ENCODE measurements at regions not wholly inside any gene's neighbourhood (a gene's known extent, or its start where the extent isn't known, plus 50 kb on each side); places are given as distances from the start of the nearest gene placed in this dataset.

DNA sequence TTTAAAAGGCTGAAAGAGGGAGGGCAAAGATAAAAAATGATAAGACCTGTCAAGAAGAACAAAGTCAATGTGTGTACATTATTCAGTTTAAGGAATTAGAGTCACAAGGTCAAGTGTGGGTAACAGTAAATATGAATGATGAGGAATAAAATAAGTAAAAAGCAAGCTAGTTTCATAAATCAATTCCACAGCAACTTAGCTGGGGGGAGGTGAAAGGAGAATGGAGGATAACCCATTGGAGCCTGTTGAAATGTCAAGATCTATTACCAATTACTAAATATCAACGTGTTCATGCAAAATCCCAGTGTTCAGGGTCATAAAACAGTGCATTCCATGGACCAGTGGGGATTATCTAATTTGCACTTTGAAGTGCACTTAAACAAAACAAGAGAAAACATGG, 242.9 kb downstream of the TBX18 start:
- FAIRE-seq (no peak), DNase-seq (ENCODE audit: insufficient read length, low spot score) (no peak)
- TF ChIP-seq, protein P1, sequence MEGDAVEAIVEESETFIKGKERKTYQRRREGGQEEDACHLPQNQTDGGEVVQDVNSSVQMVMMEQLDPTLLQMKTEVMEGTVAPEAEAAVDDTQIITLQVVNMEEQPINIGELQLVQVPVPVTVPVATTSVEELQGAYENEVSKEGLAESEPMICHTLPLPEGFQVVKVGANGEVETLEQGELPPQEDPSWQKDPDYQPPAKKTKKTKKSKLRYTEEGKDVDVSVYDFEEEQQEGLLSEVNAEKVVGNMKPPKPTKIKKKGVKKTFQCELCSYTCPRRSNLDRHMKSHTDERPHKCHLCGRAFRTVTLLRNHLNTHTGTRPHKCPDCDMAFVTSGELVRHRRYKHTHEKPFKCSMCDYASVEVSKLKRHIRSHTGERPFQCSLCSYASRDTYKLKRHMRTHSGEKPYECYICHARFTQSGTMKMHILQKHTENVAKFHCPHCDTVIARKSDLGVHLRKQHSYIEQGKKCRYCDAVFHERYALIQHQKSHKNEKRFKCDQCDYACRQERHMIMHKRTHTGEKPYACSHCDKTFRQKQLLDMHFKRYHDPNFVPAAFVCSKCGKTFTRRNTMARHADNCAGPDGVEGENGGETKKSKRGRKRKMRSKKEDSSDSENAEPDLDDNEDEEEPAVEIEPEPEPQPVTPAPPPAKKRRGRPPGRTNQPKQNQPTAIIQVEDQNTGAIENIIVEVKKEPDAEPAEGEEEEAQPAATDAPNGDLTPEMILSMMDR (IDR thresholded peaks at IDR 0.05; ENCODE audit: insufficient read depth, missing control alignments), result no peak

DNA sequence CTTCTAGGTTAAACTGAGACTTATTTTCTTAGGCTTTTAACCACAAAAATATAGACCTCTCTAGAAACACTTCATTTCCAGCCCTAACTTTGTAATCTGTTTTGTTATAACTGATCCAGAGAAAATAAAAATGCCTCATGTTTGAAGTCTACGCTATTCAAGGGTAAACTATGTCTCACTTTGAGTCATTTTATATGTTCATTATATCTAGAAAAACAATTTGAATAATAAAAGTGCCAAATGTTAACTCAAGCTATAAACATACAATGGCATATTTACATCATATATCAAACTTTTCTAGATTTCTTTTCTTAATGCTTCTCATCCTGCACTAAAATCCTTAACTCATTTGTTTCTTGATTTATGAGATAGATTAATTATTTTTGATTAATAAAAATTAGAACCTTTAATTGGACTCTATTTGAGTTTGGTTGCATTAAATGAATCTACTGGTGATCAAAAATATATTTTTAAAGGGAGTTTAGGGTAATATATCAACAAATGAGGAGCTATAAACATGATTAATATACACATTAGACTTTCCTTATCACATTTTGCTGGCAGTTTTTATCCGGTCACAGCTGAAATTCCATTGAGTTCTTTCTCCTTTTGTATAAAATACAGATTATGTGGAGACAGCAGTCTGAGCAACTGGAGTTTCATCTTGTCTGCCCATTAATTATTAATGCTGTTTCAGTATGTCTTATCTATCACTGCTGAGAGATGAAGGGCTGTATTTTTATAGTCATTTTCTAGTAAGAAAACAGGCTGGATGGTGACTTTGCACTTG, 246.5 kb downstream of the TBX18 start:
- TF ChIP-seq, protein P1 (IDR thresholded peaks at IDR 0.05; ENCODE audit: insufficient read depth, missing control alignments), result no peak
- DNase-seq (ENCODE audit: insufficient read length, low spot score) (no peak), FAIRE-seq (no peak)

DNA sequence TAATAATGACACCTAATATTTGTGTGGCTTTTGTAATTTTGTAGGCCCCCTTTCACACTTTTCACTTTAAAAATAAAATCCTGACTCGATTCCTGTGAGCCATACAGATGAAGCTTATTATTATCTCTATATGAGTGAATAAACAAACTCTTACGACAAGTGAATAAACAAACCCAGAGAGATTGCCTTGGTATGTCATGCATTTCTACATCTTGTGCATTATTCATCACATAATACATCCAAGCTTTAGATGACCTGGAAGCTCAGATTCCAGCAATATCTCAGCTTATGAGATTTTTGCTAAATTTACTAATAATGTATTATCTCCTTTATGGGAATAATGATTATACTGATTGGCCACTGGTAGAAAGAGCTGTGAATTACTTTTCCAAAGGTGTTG, 248.2 kb downstream of the TBX18 start:
- DNase-seq (ENCODE audit: insufficient read length, low spot score) (no peak), FAIRE-seq (no peak)
- TF ChIP-seq, protein P1 (IDR thresholded peaks at IDR 0.05; ENCODE audit: insufficient read depth, missing control alignments), result no peak

DNA sequence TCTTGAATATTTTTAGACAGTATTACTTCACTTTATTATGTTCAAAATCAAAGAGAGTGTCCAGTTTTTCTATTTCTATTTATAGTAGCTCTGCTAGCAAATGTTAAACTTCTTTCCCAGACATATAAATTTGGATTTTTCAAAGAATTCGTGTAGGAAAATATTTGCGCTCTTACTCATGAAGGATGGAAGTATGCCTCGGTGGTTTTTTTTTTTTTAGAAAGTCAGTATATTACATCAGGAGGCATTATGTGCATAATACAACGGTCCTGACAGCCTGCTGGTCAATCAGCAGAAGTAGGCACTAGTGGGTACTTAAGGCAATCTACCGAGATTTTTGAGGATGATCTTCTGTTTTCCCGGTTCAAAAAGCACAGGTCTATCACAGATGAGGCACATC, 249.3 kb downstream of the TBX18 start:
- DNase-seq (ENCODE audit: insufficient read length, low spot score) (no peak), FAIRE-seq (no peak)
- TF ChIP-seq, protein P1 (IDR thresholded peaks at IDR 0.05; ENCODE audit: insufficient read depth, missing control alignments), result no peak

DNA sequence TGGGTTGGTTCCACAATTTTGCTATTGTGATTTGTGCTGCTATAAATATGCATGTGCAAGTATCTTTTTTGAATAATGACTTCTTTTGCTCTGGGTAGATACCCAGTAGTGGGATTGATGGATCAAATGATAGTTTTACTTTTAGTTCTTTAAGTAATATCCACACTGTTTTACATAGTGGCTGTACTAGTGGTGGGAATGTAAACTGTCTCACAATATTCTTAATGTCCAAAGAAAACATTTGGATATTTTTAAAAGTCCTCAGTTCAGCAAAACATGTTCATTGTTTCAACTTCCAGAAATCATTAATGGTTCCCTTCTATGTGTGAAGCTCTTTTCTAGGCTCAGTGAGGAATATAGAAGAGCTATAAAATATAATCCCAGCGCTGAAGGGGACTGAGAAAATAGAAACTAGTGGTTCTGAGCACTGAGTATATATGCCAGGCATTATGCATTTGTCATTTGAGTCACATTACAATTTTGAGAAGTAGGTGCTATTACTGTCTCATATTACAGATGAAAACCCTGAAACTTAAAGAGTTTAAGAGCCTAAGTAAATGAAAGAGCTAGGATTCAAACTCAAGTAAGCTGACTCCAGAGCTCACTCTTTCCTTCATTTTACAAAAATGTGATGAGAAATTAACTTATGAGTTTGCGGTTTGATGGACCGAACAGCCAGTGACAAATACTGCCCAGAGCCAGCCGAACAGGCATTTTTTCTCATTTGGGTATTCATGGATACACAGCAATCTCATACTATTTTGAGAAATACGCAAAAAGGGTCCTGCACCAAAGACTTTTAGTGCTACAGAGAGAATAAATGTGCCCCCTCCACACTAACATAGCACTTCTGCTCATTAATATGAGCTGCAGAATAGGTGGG, 250.1 kb downstream of the TBX18 start:
- FAIRE-seq, result no peak
- TF ChIP-seq, protein P1 (IDR thresholded peaks at IDR 0.05; ENCODE audit: insufficient read depth, missing control alignments), result no peak
- no peak for DNase-seq (ENCODE audit: insufficient read length, low spot score)

DNA sequence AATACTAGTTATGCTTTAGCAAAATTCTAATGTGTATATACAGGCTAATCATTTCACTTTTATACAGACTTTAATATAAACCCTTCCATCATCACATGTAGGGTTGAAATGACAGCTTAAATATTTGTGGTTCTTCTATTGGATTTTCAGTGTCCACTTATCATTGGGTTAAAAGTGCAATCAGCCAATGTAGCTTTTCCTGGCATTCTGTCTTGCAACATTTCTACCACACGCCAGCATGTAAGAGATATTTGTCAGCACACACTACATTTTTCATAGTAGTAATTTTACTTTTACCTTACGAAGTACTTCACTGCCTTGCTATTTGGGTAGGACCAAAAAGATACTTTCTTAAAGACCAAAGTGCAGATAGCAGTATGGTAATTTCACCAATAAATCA, 252.0 kb downstream of the TBX18 start:
- FAIRE-seq (no peak), DNase-seq (ENCODE audit: insufficient read length, low spot score) (no peak)
- TF ChIP-seq, protein P1 (IDR thresholded peaks at IDR 0.05; ENCODE audit: insufficient read depth, missing control alignments), result no peak
